ENCODE measurements at regions not wholly inside any gene's neighbourhood (a gene's known extent, or its start where the extent isn't known, plus 50 kb on each side); places are given as distances from the start of the nearest gene placed in this dataset.

- no peak for DNase-seq (ENCODE audit: low read depth)
- in situ Hi-C loops (cut with HindIII; ENCODE audit: low pct_unique_long_range_greater_than_20kb, low sequenced_read_pairs), result no loop called here
Measured at GRCh38 chr21:31546443-31547170, 112.9 kb upstream of the SOD1 start.

DNA sequence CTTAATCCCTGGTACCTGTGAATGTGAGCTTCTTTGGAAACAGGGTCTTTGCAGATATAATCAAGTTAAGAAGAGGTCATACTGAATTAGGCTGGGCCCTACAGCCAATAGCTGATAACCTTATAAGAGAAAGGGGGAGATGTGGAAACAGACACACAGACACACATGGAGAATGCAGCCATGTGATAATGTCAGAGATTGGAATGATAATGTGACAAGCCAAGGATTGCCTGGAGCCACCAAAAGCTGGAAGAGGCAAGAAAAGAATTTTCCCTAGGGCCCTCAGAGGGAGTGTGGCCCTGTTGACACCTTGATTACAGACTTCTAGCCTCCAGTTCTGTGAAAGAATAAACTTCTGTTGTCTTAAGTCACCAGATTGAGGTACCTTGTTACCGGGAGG lies 114.5 kb upstream of the SOD1 start:
- DNase-seq (ENCODE audit: low read depth), result no peak
- in situ Hi-C loops (cut with HindIII; ENCODE audit: low pct_unique_long_range_greater_than_20kb, low sequenced_read_pairs), result no loop called here

GRCh38 chr21:31543191-31543590 lies 116.3 kb upstream of the SOD1 start:
- DNase-seq (ENCODE audit: low read depth), result no peak
- in situ Hi-C loops (cut with HindIII; ENCODE audit: low pct_unique_long_range_greater_than_20kb, low sequenced_read_pairs), result no loop called here

DNA sequence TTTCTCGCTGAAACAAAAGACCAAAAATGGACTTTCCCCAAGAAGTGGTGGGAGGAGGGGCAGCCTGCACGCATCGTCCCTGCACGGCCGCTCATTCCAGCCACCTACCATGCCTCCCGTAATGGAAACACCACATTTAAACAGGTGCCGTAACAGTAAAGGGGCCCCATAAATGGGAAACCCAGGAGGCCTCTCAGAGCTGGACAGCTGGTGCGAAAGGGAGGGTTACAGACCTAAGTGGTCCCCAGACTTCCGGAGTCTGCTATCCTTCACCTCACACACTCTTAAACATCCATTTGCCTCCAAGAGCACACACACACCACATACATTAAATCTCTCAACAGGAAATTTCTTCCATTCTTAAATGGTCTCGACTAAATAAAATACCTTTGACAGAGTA lies 120.7 kb upstream of the SOD1 start:
- DNase-seq (ENCODE audit: low read depth), result no peak
- in situ Hi-C loops (cut with HindIII; ENCODE audit: low pct_unique_long_range_greater_than_20kb, low sequenced_read_pairs), result no loop called here

- in situ Hi-C loops (cut with HindIII; ENCODE audit: low pct_unique_long_range_greater_than_20kb, low sequenced_read_pairs), result no loop called here
- no peak for DNase-seq (ENCODE audit: low read depth)
Measured at GRCh38 chr21:31537872-31538576, 121.5 kb upstream of the SOD1 start.

GRCh38 chr21:31536138-31536537 lies 123.4 kb upstream of the SOD1 start:
- in situ Hi-C loops (cut with HindIII; ENCODE audit: low pct_unique_long_range_greater_than_20kb, low sequenced_read_pairs), result no loop called here

DNA sequence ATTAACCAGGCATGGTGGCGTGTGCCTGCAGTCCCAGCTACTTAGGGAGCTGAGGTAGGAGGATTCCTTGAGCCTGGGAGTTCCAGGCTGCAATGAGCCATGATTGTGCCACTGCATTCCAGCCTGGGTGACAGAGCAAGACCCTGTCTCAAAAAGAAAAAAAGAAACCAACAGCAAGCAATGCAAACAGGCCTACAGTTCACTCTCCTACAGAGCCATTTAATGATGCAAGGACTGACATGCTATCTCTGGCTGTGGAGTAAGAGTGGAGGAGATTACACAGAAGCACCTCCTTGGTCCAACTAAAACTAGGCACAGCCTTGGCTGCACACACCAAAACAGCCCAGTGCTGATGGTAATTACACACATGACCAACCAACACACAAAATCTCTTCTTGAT lies 127.5 kb upstream of the SOD1 start:
- in situ Hi-C loops (cut with HindIII; ENCODE audit: low pct_unique_long_range_greater_than_20kb, low sequenced_read_pairs), result no loop called here
- DNase-seq (ENCODE audit: low read depth), result no peak

More at GRCh38 chr21:31536138-31536537, 123.4 kb upstream of the SOD1 start:
- DNase-seq (ENCODE audit: low read depth), result no peak

DNA sequence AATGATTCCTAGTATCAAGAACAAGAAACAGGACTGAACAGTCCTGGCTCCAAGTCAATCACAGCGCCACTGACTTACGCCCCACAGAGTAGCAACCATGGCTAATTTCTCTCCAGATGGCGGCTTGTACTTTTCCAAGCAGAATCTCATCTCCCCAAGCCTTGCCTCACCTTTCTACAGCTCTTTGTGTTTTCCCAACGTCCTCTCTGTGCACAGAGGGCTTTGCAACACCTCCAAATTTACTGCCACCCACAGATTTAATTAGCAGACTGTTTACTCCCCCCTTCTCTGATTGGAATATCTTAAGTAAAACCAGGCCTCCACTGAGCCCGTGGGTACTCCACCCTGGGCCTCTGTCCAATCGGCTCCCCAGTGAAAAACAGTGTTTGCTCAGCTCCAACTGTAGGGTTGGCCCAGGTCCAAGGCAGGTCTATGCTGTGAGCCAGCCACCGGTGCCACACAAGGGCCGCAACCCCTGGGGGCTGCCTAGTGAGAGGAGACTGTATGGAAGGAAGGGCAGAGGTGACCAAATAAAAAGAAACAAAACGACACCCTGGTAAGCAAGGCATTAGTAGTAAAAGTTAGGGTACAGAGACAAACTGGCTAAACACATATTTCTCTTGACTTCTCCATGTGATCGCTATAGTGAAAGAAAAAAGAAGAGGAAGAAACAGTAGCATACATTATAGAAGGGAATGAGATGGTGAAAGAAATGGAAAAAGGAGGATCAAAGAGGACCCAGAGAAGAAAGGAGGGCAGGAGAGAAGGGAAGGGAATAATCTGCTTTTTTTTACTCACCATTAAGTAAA lies 128.4 kb upstream of the SOD1 start:
- no peak for DNase-seq (ENCODE audit: low read depth)
- in situ Hi-C loops (cut with HindIII; ENCODE audit: low pct_unique_long_range_greater_than_20kb, low sequenced_read_pairs), result no loop called here

DNA sequence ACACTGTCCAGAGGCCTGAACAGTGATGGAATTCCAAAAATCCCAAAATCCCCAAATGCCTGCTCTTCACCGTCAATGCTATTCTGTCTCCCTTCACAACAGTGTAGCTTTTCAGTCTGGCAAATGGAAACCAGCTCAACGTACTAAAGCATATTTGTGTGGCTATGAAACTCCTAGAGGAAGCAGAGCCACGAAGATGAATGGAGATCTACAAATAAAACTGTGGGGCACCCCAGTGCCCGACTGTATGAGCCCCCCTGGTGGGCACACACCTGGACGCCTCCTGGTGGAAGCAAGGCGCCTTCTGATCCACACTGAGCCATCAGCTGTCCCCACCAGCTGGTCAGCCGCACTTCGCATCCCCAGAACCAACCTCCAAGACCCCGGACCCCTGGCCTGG lies 129.1 kb upstream of the SOD1 start:
- no peak for DNase-seq (ENCODE audit: low read depth)
- in situ Hi-C loops (cut with HindIII; ENCODE audit: low pct_unique_long_range_greater_than_20kb, low sequenced_read_pairs), result no loop called here

- in situ Hi-C loops (cut with HindIII; ENCODE audit: low pct_unique_long_range_greater_than_20kb, low sequenced_read_pairs), result no loop called here
- DNase-seq (ENCODE audit: low read depth), result no peak
Measured at GRCh38 chr21:31529406-31529805, 130.1 kb upstream of the SOD1 start.

DNA sequence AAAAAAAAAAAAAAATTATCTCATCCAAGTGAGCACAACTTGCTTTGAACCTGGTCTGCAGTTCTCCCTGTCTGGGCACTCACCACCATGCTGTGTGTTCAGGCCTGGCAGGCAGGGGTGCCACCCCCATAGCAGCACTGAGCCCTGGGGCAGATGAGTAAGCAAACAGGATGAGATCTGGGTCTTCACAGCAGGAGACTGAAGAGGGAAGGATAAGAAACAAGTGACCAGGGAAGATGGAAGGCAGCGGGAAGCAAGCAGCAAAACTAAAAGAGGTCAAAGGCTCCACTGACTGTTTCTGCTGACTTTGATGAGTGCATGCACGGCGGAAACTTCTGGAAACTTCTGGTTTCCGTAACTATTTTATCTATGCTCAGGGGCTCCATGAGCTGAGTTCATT lies 133.5 kb upstream of the SOD1 start:
- in situ Hi-C loops (cut with HindIII; ENCODE audit: low pct_unique_long_range_greater_than_20kb, low sequenced_read_pairs), result no loop called here
- no peak for DNase-seq (ENCODE audit: low read depth)

GRCh38 chr21:31524140-31524539 lies 135.4 kb upstream of the SOD1 start:
- in situ Hi-C loops (cut with HindIII; ENCODE audit: low pct_unique_long_range_greater_than_20kb, low sequenced_read_pairs), result no loop called here
- no peak for DNase-seq (ENCODE audit: low read depth)

DNA sequence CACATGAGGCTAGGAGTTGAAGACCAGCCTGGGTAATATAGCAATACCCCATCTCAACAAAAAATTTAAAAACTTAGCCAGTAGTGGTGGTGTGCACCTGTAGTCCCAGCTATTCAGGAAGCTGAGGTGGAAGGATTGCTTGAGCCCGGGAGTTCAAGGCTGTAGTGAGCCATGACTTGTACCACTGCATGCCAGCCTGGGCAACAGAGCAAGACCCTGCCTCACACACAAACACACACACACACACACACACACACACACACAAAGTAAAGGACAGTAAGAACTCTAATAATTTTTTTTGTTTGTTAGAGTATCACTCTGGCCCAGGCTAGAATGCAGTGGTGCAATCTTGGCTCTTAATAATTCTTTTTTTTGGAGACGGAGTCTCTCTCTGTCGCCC lies 138.0 kb upstream of the SOD1 start:
- no peak for DNase-seq (ENCODE audit: low read depth)
- in situ Hi-C loops (cut with HindIII; ENCODE audit: low pct_unique_long_range_greater_than_20kb, low sequenced_read_pairs), result no loop called here

- in situ Hi-C loops (cut with HindIII; ENCODE audit: low pct_unique_long_range_greater_than_20kb, low sequenced_read_pairs), result no loop called here
- no peak for DNase-seq (ENCODE audit: low read depth)
Measured at GRCh38 chr21:31520561-31521098, 138.9 kb upstream of the SOD1 start.

GRCh38 chr21:31518580-31518979 lies 140.9 kb upstream of the SOD1 start:
- in situ Hi-C loops (cut with HindIII; ENCODE audit: low pct_unique_long_range_greater_than_20kb, low sequenced_read_pairs), result no loop called here
- DNase-seq (ENCODE audit: low read depth), result no peak

GRCh38 chr21:31517664-31518414 lies 141.7 kb upstream of the SOD1 start:
- in situ Hi-C loops (cut with HindIII; ENCODE audit: low pct_unique_long_range_greater_than_20kb, low sequenced_read_pairs), result no loop called here

GRCh38 chr21:31515253-31515652 lies 144.2 kb upstream of the SOD1 start:
- in situ Hi-C loops (cut with HindIII; ENCODE audit: low pct_unique_long_range_greater_than_20kb, low sequenced_read_pairs), result no loop called here
- no peak for DNase-seq (ENCODE audit: low read depth)

More at GRCh38 chr21:31517664-31518414, 141.7 kb upstream of the SOD1 start:
- DNase-seq (ENCODE audit: low read depth), result no peak

DNA sequence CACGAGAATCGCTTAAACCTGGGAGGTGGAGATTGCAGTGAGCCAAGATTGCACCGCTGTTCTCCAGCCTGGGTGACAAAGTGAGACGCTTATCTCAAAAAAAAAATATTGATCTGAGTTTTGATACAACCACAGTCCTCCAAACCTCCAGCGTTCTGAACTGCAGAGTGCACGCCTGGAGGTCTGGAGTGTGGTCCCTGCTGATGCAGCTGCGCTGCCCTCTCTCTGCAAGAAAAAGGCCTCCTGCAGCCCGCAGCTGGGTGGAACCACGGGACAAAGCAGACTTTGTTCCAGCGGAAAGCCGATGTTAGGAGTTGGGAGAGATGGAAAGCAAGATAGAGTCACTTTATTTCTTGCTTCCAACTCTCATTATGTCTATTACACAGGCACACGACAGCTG lies 144.9 kb upstream of the SOD1 start:
- in situ Hi-C loops (cut with HindIII; ENCODE audit: low pct_unique_long_range_greater_than_20kb, low sequenced_read_pairs), result no loop called here
- no peak for DNase-seq (ENCODE audit: low read depth)

All from Caki2 (cell line).